Muscle of back (tissue), 3 donors: ENCODE measurements at regions not wholly inside any gene's neighbourhood (a gene's known extent, or its start where the extent isn't known, plus 50 kb on each side); places are given as distances from the start of the nearest gene placed in this dataset.

ENCODE experiments used
- DNase-seq, 3 donors: peaks; one replicate each; pipeline versions ENCODE4 v3.0.0 to v3.0.0-alpha.2; 2013

GRCh38 chr7:68291710-68292109 lies 1295.1 kb downstream of the TYW1 start:
- no peak for DNase-seq

GRCh38 chr7:68295386-68295785 lies 1298.8 kb downstream of the TYW1 start:
- no peak for DNase-seq

- no peak for DNase-seq
Measured at GRCh38 chr7:68304536-68304935, 1293.7 kb upstream of the AUTS2 start.

- no peak for DNase-seq
Measured at GRCh38 chr7:68306692-68307107, 1291.6 kb upstream of the AUTS2 start.

GRCh38 chr7:68309271-68309670 lies 1289.0 kb upstream of the AUTS2 start:
- no peak for DNase-seq

- DNase-seq = no peak
Measured at GRCh38 chr7:68309806-68310205, 1288.5 kb upstream of the AUTS2 start.

GRCh38 chr7:68311958-68312357 lies 1286.3 kb upstream of the AUTS2 start:
- DNase-seq = no peak

GRCh38 chr7:68313806-68314205 lies 1284.5 kb upstream of the AUTS2 start:
- DNase-seq = no peak

- peak in 1 of 3 donors; percentile 15 for DNase-seq
Measured at GRCh38 chr7:68314208-68314607, 1284.1 kb upstream of the AUTS2 start.

GRCh38 chr7:68317476-68317875 lies 1280.8 kb upstream of the AUTS2 start:
- no peak for DNase-seq

- no peak for DNase-seq
Measured at GRCh38 chr7:68319061-68319460, 1279.2 kb upstream of the AUTS2 start.

- peak; percentile 73 to 84 (median 80) for DNase-seq
Measured at GRCh38 chr7:68321076-68321639, 1277.1 kb upstream of the AUTS2 start.

GRCh38 chr7:68321776-68322496 lies 1276.3 kb upstream of the AUTS2 start:
- DNase-seq = peak; percentile 32 to 65 (median 37)

- no peak for DNase-seq
Measured at GRCh38 chr7:68324621-68325020, 1273.7 kb upstream of the AUTS2 start.

- DNase-seq = peak in 2 of 3 donors; percentile 32 to 44
Measured at GRCh38 chr7:68334216-68334615, 1264.1 kb upstream of the AUTS2 start.

GRCh38 chr7:68334636-68335272 lies 1263.5 kb upstream of the AUTS2 start:
- DNase-seq = peak in 2 of 3 donors; percentile 26 to 27

GRCh38 chr7:68336594-68336993 lies 1261.7 kb upstream of the AUTS2 start:
- DNase-seq = no peak

- DNase-seq = peak in 2 of 3 donors; percentile 40 to 58
Measured at GRCh38 chr7:68348401-68348800, 1249.9 kb upstream of the AUTS2 start.

GRCh38 chr7:68362745-68363518 lies 1235.3 kb upstream of the AUTS2 start:
- no peak for DNase-seq

GRCh38 chr7:68364886-68365625 lies 1233.2 kb upstream of the AUTS2 start:
- peak in 1 of 3 donors; percentile 18 for DNase-seq

GRCh38 chr7:68371985-68372384 lies 1226.3 kb upstream of the AUTS2 start:
- DNase-seq = no peak
